ENCODE measurements at regions not wholly inside any gene's neighbourhood (a gene's known extent, or its start where the extent isn't known, plus 50 kb on each side); places are given as distances from the start of the nearest gene placed in this dataset.

DNA sequence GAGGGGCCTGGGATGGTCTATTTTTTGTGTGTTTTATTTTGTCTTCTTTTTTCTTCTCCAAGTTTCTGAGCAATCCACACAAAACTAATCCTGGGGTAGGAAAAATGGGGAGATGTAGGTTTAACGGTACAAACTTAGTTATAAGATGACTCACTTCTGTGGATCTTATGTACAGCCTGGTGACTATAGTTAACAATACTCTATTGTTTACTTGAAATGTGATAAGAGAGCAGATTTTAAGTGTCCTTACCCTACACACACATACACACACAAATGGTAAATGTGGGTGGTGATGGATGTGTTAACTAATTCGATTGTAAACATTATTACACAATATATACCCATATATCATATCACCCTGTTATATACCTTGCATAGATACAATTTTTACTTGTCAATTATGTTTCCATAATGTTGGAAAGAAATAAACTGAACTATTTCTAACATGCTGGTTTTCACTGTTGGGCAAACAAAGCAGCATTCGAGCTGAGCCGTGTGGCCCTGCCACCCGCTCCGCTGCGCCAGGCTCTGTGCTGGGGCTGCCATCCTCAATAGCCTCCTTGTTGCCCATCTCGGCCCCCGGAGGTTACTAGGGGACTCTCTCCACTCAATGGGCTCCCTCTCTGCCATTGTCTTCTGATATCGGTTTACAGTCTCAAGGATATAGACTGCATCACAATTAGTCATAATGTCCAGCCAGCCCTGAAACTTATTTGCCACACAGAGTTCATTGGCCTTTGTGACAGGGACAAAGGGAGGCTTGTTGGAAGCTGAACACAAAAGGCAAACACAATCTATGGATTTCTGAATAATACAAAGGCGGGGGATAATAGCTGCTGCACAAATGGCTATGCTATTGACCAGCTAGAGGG is 380.3 kb upstream of the MAF start:
- no peaks in the 10 kb centered on the region for H3K27me3 ChIP-seq (ENCODE audit: control insufficient read depth in 1 of 2, insufficient read depth in 2 of 2, low read length in 2 of 2)
- H3K27ac ChIP-seq (ENCODE audit: low read depth, low read length), result no peak overlapping the region
- no peaks in the 10 kb centered on the region for H3K4me1 ChIP-seq (ENCODE audit: insufficient read depth, low read length)
- H3K9me3 ChIP-seq (ENCODE audit: low read length), result no peaks in the 10 kb centered on the region
- H3K4me3 ChIP-seq (ENCODE audit: low read depth in 1 of 2, low read length in 2 of 2), result no peak overlapping the region
- no peaks in the 10 kb centered on the region for H3K36me3 ChIP-seq (ENCODE audit: insufficient read depth, low read length)
- no peak overlapping the region for H3K9ac ChIP-seq (ENCODE audit: low read length)

DNA sequence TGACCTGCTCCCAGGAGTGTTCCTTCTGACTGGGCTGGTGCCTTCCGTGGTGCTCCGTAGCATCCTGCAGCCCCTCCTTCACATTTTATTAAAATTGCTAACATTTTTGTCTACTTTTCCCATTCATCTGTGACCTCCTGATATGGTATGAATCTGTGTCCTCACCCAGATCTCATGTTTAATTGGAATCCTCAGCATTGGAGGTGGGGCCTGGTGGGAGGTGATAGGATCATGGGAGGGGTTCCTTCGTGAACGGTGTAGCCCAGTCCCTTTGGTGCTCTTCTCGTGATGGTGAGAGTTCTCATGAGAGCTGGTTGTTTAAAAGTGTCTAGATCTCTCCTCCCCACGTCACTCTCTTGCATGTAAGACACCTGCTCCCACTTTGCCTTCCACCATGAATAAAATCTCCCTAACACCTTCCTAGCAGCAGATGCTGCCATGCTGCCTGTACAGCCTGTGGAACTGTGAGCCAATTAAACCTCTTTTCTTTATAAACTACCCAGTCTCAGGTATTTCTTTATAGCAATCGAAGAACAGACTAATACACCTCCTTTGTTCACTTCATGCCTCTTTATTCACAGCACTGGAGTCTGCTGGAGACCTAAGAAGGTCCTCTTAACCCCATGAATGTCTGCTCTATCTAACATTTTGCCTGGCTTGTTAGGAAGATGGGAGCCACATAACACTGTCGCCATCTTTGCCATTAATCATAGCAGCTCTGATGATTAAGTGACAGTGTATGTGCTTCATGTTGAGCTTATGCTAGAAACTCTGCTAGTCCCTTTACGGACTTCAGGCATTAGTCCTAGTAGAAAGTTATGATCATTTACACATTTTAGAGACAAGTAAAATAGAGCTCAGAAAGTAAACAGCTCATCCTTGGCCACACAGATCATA is 377.7 kb upstream of the MAF start:
- Histone ChIP-seq H3K4me1 (ENCODE audit: insufficient read depth, low read length) (no peaks in the 10 kb centered on the region), H3K36me3 (ENCODE audit: insufficient read depth, low read length) (no peaks in the 10 kb centered on the region), H3K27me3 (ENCODE audit: control insufficient read depth in 1 of 2, insufficient read depth in 2 of 2, low read length in 2 of 2) (no peaks in the 10 kb centered on the region), H3K9ac (ENCODE audit: low read length) (no peak overlapping the region), H3K9me3 (ENCODE audit: low read length) (no peaks in the 10 kb centered on the region), H3K27ac (ENCODE audit: low read depth, low read length) (no peak overlapping the region), H3K4me3 (ENCODE audit: low read depth in 1 of 2, low read length in 2 of 2) (no peak overlapping the region)

DNA sequence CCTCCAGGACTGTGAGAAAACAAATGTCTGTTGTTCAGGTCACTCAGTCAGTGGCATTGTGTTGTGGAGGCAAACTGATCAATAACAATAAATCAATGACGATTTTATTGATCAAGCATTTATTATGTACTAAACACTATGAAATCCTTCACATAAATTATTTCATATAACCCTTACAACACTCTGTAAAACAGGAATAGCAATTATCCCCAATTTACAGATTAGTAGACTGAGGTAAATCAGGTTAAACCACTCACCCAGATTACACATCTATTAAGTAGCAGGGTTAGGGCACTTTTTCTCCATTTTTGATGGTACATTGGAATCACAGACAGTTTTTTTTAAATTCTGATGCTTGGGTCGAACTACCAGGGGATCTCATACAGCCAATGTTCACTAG is 372.8 kb upstream of the MAF start:
- H3K36me3 ChIP-seq (ENCODE audit: insufficient read depth, low read length), result no peaks in the 10 kb centered on the region
- no peaks in the 10 kb centered on the region for H3K9me3 ChIP-seq (ENCODE audit: low read length)
- no peak overlapping the region for H3K4me3 ChIP-seq (ENCODE audit: low read depth in 1 of 2, low read length in 2 of 2)
- H3K9ac ChIP-seq (ENCODE audit: low read length), result no peak overlapping the region
- no peaks in the 10 kb centered on the region for H3K27me3 ChIP-seq (ENCODE audit: control insufficient read depth in 1 of 2, insufficient read depth in 2 of 2, low read length in 2 of 2)
- H3K27ac ChIP-seq (ENCODE audit: low read depth, low read length), result no peak overlapping the region
- no peaks in the 10 kb centered on the region for H3K4me1 ChIP-seq (ENCODE audit: insufficient read depth, low read length)

DNA sequence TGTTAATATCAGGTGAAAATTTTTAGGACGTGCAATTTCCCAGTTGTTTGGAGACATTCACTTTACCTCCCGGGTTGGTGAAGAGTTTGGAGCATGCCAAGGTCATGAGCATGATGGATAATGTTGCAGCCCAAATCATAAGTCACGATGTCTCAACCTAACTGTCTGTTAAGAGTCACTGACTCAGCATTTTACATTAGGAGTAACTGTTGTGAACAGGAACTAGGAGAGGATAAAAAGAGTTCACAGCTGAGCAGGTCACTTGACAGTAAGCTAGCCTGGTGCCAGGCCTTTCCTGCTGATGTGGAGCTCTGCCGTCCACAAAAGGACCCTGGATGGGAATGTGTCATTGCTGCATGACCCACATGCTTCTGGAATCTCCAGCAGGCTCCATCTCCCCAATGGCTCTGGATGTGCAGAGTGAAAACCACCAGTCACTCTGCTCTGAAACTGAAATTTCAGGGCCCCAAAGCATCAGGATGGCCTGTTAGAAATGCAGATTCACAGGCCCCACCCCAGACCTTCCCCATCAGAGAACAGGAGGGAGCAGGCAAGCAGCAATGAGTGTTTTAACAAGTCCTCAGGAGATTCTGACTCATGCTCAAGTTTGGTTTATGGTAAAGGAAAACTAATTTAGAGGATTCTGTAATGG is 371.6 kb upstream of the MAF start:
- Histone ChIP-seq H3K4me1 (ENCODE audit: insufficient read depth, low read length) (no peaks in the 10 kb centered on the region), H3K9me3 (ENCODE audit: low read length) (no peaks in the 10 kb centered on the region), H3K9ac (ENCODE audit: low read length) (no peak overlapping the region), H3K36me3 (ENCODE audit: insufficient read depth, low read length) (no peaks in the 10 kb centered on the region), H3K27ac (ENCODE audit: low read depth, low read length) (no peak overlapping the region), H3K27me3 (ENCODE audit: control insufficient read depth in 1 of 2, insufficient read depth in 2 of 2, low read length in 2 of 2) (no peaks in the 10 kb centered on the region), H3K4me3 (ENCODE audit: low read depth in 1 of 2, low read length in 2 of 2) (no peak overlapping the region)

DNA sequence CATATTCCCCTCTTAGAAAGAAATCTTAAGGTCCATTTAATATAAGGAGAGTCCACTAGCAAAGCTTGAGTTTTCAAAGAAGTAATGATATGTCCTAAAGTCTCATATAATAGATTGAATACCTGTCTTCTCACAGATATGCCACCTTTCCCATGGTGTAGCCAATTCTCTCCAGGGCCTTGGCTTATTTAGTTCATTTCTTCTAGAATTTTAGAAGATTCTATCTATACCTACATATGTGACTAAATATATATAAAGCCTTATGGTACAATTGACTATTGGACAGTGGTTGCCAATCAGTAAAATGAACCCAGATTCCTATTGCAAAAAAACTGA is 370.7 kb upstream of the MAF start:
- Histone ChIP-seq H3K9ac (ENCODE audit: low read length) (no peak overlapping the region), H3K4me1 (ENCODE audit: insufficient read depth, low read length) (no peaks in the 10 kb centered on the region), H3K4me3 (ENCODE audit: low read depth in 1 of 2, low read length in 2 of 2) (no peak overlapping the region), H3K27ac (ENCODE audit: low read depth, low read length) (no peak overlapping the region), H3K27me3 (ENCODE audit: control insufficient read depth in 1 of 2, insufficient read depth in 2 of 2, low read length in 2 of 2) (no peaks in the 10 kb centered on the region), H3K9me3 (ENCODE audit: low read length) (no peaks in the 10 kb centered on the region), H3K36me3 (ENCODE audit: insufficient read depth, low read length) (no peaks in the 10 kb centered on the region)

DNA sequence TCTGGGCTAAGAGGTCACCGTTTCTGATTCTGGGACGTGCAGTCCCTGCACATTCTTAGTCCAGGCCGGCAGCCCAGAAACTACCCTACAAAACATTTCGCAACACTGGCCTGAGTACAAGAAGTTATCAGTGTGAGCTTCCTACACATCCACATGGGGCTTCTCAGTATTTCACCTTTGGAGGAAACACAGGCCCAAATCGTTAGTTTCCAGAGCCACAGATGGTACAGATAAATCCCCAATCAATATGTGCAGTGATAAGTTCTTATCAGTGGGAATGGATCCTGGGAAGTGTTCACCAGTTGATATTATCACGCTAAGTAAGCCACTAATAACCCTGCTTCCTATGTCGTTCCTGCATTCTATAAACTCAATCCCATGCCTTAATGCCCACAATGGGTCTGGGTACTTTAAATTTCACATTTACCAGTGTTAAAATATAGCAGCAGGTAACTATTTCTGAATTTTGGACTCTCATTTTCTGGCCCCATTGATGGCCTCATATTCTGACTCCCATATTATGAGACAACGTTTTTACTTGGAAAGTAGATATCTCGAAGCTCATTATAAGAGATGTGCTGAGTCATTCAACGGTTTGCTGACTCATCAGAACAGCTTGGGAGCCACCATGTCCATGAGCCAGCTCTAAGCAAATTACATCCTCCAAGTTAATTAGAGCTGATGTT is 370.2 kb upstream of the MAF start:
- no peak overlapping the region for H3K27ac ChIP-seq (ENCODE audit: low read depth, low read length)
- H3K27me3 ChIP-seq (ENCODE audit: control insufficient read depth in 1 of 2, insufficient read depth in 2 of 2, low read length in 2 of 2), result no peaks in the 10 kb centered on the region
- H3K9ac ChIP-seq (ENCODE audit: low read length), result no peak overlapping the region
- no peaks in the 10 kb centered on the region for H3K9me3 ChIP-seq (ENCODE audit: low read length)
- H3K4me3 ChIP-seq (ENCODE audit: low read depth in 1 of 2, low read length in 2 of 2), result no peak overlapping the region
- H3K36me3 ChIP-seq (ENCODE audit: insufficient read depth, low read length), result no peaks in the 10 kb centered on the region
- no peaks in the 10 kb centered on the region for H3K4me1 ChIP-seq (ENCODE audit: insufficient read depth, low read length)

DNA sequence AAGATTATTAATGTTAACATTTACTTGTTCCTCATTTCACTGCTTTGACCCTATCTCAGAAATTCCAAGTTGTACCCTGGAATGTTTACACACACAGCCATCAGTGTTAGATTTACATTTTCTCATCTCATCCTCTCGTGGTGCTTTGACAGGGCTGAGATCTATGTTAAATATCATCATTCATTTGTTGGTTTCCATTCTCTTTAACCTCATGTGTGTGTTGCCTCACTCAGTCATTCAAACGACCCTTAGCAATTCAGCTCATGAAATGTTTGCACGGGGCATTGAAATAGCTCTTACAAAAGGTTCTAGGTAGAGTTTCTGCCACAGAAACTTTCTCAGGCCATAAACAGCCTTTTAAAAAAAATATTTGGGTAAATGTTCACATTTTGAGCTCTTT is 369.6 kb upstream of the MAF start:
- Histone ChIP-seq H3K27me3 (ENCODE audit: control insufficient read depth in 1 of 2, insufficient read depth in 2 of 2, low read length in 2 of 2) (no peaks in the 10 kb centered on the region), H3K27ac (ENCODE audit: low read depth, low read length) (no peak overlapping the region), H3K4me1 (ENCODE audit: insufficient read depth, low read length) (no peaks in the 10 kb centered on the region)

DNA sequence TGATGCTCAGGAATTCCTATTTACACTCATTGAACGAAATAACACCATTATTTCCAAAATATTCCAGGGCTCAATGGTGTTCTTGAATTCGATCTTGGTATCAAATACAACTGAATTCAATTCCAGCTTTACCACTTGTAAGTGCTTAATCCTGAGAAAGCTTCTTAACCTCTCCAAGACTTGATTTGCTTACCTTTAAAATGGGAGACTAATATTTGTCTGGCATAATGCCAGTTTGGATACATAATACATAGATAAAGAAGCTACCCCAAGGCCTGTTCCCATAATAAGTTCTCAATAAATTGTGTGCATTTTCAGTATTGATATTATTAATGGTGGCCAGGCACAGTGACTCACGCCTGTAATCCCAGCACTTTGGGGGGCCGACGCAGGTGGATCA is 368.9 kb upstream of the MAF start:
- no peaks in the 10 kb centered on the region for H3K4me1 ChIP-seq (ENCODE audit: insufficient read depth, low read length)
- no peaks in the 10 kb centered on the region for H3K9me3 ChIP-seq (ENCODE audit: low read length)
- H3K9ac ChIP-seq (ENCODE audit: low read length), result no peak overlapping the region
- H3K27ac ChIP-seq (ENCODE audit: low read depth, low read length), result no peak overlapping the region
- no peaks in the 10 kb centered on the region for H3K27me3 ChIP-seq (ENCODE audit: control insufficient read depth in 1 of 2, insufficient read depth in 2 of 2, low read length in 2 of 2)
- no peak overlapping the region for H3K4me3 ChIP-seq (ENCODE audit: low read depth in 1 of 2, low read length in 2 of 2)
- no peaks in the 10 kb centered on the region for H3K36me3 ChIP-seq (ENCODE audit: insufficient read depth, low read length)

More for the DNA sequence above, 369.6 kb upstream of the MAF start:
- Histone ChIP-seq H3K9ac (ENCODE audit: low read length) (no peak overlapping the region), H3K9me3 (ENCODE audit: low read length) (no peaks in the 10 kb centered on the region), H3K36me3 (ENCODE audit: insufficient read depth, low read length) (no peaks in the 10 kb centered on the region), H3K4me3 (ENCODE audit: low read depth in 1 of 2, low read length in 2 of 2) (no peak overlapping the region)

DNA sequence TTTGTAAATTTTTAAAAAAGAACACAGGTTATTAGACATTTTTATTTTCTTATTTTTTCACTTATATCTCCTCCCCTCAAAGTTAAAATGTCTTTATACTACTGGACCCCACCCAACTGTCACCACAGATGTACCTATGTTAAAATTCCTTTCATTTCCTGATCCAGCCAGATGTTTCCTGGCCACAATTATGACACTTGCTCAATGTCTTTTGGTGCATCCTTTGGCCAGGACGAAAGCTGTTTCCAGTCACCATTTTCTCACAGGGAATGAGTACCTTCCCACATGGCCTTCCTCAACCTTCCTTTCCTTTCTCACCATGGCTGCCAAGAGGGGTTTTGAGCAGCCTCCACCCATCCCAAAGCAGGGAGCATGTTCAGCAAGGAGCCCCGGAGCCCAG is 365.7 kb upstream of the MAF start:
- no peaks in the 10 kb centered on the region for H3K36me3 ChIP-seq (ENCODE audit: insufficient read depth, low read length)
- no peak overlapping the region for H3K9ac ChIP-seq (ENCODE audit: low read length)
- H3K27ac ChIP-seq (ENCODE audit: low read depth, low read length), result no peak overlapping the region
- H3K27me3 ChIP-seq (ENCODE audit: control insufficient read depth in 1 of 2, insufficient read depth in 2 of 2, low read length in 2 of 2), result no peaks in the 10 kb centered on the region
- no peaks in the 10 kb centered on the region for H3K4me1 ChIP-seq (ENCODE audit: insufficient read depth, low read length)
- no peaks in the 10 kb centered on the region for H3K9me3 ChIP-seq (ENCODE audit: low read length)
- no peak overlapping the region for H3K4me3 ChIP-seq (ENCODE audit: low read depth in 1 of 2, low read length in 2 of 2)

DNA sequence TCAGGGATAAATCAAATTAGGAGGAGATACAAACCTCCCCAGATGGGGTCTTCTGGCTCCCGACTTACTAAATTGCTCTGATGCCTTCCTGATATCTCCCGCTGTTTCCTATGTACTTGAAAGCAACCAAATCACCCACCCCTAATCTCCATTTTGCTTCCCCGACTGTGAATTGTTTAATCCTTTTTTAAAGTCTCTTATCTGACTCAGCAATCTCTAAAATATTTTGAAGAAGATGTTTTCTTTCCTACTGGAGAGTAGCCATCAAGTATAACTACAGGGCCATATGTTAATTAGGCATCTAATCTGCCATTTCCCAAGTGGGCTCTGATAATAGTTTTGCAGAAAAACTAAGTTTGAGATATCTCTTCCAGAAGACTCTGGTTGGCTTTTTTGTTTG is 365.2 kb upstream of the MAF start:
- Histone ChIP-seq H3K9ac (ENCODE audit: low read length) (no peak overlapping the region), H3K27ac (ENCODE audit: low read depth, low read length) (no peak overlapping the region), H3K4me3 (ENCODE audit: low read depth in 1 of 2, low read length in 2 of 2) (no peak overlapping the region), H3K36me3 (ENCODE audit: insufficient read depth, low read length) (no peaks in the 10 kb centered on the region), H3K4me1 (ENCODE audit: insufficient read depth, low read length) (no peaks in the 10 kb centered on the region), H3K27me3 (ENCODE audit: control insufficient read depth in 1 of 2, insufficient read depth in 2 of 2, low read length in 2 of 2) (no peaks in the 10 kb centered on the region), H3K9me3 (ENCODE audit: low read length) (no peaks in the 10 kb centered on the region)

DNA sequence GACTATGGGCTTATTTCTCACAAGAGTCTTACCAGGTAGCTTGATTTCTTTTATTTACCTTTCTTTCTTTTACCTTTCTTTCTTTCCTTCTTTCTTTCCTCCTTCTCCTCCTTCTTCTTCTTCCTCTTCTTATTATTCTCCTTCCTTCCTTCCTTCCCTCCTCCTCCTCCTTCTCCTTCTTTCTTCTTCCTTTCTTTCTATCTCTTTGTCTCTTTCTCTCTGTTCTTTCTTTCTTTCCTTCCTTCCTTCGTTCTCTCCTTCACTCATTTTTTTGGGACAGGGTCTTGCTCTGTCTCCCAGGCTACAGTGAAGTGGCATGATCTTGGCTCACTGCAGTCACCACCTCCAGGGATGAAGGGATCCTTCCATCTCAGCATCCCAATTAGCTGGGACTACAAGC is 363.6 kb upstream of the MAF start:
- H3K27ac ChIP-seq (ENCODE audit: low read depth, low read length), result no peak overlapping the region
- no peaks in the 10 kb centered on the region for H3K4me1 ChIP-seq (ENCODE audit: insufficient read depth, low read length)
- no peak overlapping the region for H3K9ac ChIP-seq (ENCODE audit: low read length)
- no peaks in the 10 kb centered on the region for H3K36me3 ChIP-seq (ENCODE audit: insufficient read depth, low read length)
- H3K9me3 ChIP-seq (ENCODE audit: low read length), result no peaks in the 10 kb centered on the region
- no peak overlapping the region for H3K4me3 ChIP-seq (ENCODE audit: low read depth in 1 of 2, low read length in 2 of 2)
- H3K27me3 ChIP-seq (ENCODE audit: control insufficient read depth in 1 of 2, insufficient read depth in 2 of 2, low read length in 2 of 2), result no peaks in the 10 kb centered on the region
